Kidney epithelial cell (primary cell): ENCODE measurements at regions not wholly inside any gene's neighbourhood (a gene's known extent, or its start where the extent isn't known, plus 50 kb on each side); places are given as distances from the start of the nearest gene placed in this dataset.

Experiments
- DNase-seq: peaks from one replicate; pipeline ENCODE4 v3.0.0-alpha.2; 2010; ENCODE audit warnings: low read depth
- H3K27me3 ChIP-seq: 2 replicates; pipeline ENCODE4 v1.6.0; 2011; ENCODE audit warnings: low read length; ENCODE audit not compliant: control insufficient read depth, insufficient read depth
- H3K36me3 ChIP-seq: 2 replicates; pipeline ENCODE4 v1.5.1; 2011; ENCODE audit warnings: low read length; ENCODE audit not compliant: control insufficient read depth, insufficient read depth
- H3K4me3 ChIP-seq: 2 replicates; pipeline ENCODE4 v1.5.1; 2011; ENCODE audit warnings: low read depth, mild to moderate bottlenecking, control low read depth, low read length
- TF ChIP-seq, protein P1 (sequence below): IDR thresholded peaks from 2 replicates; pipeline ENCODE4 v1.5.1; 2011; ENCODE audit warnings: mild to moderate bottlenecking, moderate library complexity, low read length, control low read depth, inconsistent platforms; ENCODE audit not compliant: insufficient read depth, poor library complexity, severe bottlenecking

- no peaks in the 10 kb centered on the region for H3K27me3 ChIP-seq
- H3K4me3 ChIP-seq, result no peak overlapping the region
- H3K36me3 ChIP-seq, result no peaks in the 10 kb centered on the region
- DNase-seq, result no peak
- TF ChIP-seq, protein P1, sequence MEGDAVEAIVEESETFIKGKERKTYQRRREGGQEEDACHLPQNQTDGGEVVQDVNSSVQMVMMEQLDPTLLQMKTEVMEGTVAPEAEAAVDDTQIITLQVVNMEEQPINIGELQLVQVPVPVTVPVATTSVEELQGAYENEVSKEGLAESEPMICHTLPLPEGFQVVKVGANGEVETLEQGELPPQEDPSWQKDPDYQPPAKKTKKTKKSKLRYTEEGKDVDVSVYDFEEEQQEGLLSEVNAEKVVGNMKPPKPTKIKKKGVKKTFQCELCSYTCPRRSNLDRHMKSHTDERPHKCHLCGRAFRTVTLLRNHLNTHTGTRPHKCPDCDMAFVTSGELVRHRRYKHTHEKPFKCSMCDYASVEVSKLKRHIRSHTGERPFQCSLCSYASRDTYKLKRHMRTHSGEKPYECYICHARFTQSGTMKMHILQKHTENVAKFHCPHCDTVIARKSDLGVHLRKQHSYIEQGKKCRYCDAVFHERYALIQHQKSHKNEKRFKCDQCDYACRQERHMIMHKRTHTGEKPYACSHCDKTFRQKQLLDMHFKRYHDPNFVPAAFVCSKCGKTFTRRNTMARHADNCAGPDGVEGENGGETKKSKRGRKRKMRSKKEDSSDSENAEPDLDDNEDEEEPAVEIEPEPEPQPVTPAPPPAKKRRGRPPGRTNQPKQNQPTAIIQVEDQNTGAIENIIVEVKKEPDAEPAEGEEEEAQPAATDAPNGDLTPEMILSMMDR, result no peak
These were observed 2085.4 kb upstream of the RAG2 start for GRCh38 chr11:38683484-38683883.

DNA sequence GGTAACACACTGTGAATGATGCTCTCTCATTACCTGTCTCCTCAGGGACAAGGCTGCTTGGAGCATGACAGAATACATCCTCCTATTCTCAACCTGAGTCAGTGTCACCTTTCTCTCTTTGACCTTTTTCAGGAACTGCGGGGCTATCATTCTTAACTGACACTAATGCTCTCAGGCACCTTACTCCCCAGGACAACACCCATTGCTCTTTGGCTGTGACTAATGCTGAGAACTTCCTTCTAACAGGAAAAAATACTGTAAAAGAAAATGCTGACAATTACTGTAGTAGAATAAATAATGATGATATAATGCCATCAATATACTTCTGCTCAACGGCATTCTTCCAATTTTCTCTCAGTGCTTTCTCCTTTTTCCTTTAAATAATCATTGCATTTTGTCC lies 2082.7 kb upstream of the RAG2 start:
- TF ChIP-seq, protein P1, result no peak
- Histone ChIP-seq H3K4me3 (no peak overlapping the region), H3K36me3 (no peaks in the 10 kb centered on the region), H3K27me3 (no peaks in the 10 kb centered on the region)
- no peak for DNase-seq

DNA sequence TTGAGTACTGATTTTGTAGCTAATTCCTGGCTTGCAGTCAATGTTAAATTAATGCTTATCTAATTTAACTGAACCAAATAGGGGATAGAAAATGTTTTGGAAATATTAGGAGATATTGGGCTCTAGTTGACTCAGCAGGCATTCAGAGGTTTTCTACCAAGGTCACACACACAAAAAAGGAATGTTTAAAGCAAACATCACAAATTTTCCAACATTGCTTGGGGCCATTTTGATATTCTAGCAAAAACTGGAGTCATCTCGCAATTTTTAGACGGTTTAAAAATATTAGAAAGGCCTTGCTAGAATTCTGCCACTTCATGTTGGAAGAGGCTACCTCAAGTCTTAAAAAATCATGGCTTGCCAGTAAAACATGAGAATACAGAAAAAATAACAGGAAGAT lies 2082.1 kb upstream of the RAG2 start:
- H3K27me3 ChIP-seq, result no peaks in the 10 kb centered on the region
- no peaks in the 10 kb centered on the region for H3K36me3 ChIP-seq
- H3K4me3 ChIP-seq, result no peak overlapping the region
- DNase-seq, result no peak
- TF ChIP-seq, protein P1, result no peak

- Histone ChIP-seq H3K36me3 (no peaks in the 10 kb centered on the region), H3K27me3 (no peaks in the 10 kb centered on the region), H3K4me3 (no peak overlapping the region)
- no peak for DNase-seq
- TF ChIP-seq, protein P1, result no peak
These were observed 2074.4 kb upstream of the RAG2 start for GRCh38 chr11:38672445-38672844.

DNA sequence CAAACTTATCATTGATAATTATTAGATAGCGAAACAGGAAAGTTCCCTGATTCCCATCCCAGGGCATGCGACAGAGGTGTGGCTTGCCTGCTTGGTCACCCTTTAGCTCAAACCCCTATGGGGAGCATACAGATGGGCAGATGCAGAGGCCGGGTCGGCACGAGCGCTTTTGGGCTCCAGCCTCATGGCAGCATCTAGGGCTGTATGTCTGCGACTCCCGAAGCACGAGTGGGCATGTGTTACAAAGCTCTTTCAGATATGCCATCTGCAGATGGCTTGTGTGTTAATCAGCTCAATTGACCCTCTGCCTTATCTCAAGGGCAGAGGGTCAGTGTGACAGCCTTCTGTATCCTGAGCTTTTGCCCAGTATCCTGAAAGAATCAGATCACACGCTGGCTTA lies 2069.3 kb upstream of the RAG2 start:
- Histone ChIP-seq H3K4me3 (no peak overlapping the region), H3K27me3 (no peaks in the 10 kb centered on the region), H3K36me3 (no peaks in the 10 kb centered on the region)
- DNase-seq, result no peak
- TF ChIP-seq, protein P1, result no peak

- Histone ChIP-seq H3K4me3 (no peak overlapping the region), H3K27me3 (no peaks in the 10 kb centered on the region), H3K36me3 (no peaks in the 10 kb centered on the region)
- TF ChIP-seq, protein P1, result no peak
- DNase-seq, result no peak
These were observed 2050.6 kb upstream of the RAG2 start for GRCh38 chr11:38648604-38649003.
